NCI-H748 treated with DMSO at 0.1 percent for 48 hours (cell line): ENCODE measurements at regions not wholly inside any gene's neighbourhood (a gene's known extent, or its start where the extent isn't known, plus 50 kb on each side); places are given as distances from the start of the nearest gene placed in this dataset.
"Not testable (repeated sequence)": the region's sequence is repeated elsewhere in the genome, so short reads cannot be mapped to it uniquely, and the experiment has no call there.

Source experiments
- DNase-seq: peaks from one replicate; lab custom pipeline; 2025; lab: John Stamatoyannopoulos, UW

DNA sequence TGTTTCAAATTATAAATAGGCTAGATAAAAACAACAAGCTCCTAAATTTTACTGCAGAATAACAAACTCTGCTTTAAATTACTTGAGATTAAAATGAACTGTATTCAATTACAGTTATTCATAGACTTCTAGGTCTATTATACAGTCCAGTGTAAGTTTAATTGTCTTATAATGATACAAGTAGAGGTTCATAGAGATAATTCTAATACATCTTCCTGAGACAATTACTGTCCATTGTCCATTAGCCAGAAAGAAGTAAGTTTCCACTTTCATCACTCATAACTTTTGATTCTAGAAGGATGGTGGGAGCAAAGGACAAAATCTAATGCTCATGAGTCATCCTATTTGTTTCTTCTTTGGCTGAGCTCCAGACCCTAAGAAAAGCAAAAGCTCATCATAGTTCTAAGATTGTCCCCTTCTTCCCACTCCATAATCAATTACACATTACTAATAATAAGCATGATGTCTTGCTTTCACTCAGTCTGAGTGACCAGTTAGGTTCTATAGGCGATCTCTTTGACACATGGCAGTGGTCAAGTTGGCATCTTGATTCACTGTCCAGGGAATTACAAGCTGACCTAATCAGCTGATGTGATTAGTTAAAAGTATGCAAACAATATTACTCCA, 502.5 kb upstream of the IZUMO3 start:
- DNase-seq: no peak

DNA sequence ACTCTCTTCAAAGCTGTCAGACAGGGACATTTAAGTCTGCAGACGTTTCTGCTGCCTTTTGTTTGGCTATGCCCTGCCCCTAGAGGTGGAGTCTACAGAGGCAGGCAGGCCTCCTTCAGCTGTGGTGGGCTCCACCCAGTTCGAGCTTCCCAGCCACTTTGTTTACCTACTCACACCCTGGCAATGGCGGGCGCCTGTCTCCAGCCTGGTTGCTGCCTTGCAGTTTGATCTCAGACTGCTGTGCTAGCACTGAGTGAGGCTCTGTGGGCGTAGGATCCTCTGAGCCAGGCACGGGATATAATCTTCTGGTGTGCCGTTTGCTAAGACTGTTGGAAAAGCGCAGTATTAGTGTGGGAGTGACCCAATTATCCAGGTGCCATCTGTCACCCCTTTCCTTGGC, 499.8 kb upstream of the IZUMO3 start:
- DNase-seq: not testable (repeated sequence)

DNA sequence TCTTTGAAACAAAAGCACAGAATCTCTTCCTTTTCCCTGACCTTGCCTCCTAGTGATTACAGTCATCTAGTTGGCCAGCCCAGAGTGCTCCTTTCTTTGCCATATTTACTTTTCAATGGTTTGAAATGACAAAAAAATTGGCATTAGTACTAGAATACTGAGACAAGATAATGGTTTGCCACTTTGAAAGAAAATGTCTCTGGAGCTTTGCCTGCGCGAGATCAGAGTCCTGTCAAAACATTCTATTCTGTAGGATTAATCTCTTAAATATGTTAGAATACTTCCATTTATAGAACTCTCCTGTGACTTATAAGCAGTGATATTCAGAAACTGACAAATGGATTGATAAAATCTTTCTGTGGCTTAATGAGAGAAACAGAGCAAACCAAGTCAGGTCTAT, 484.0 kb upstream of the IZUMO3 start:
- no peak for DNase-seq

- no peak for DNase-seq
These were observed 480.0 kb upstream of the IZUMO3 start for GRCh38 chr9:25025686-25026085.

DNA sequence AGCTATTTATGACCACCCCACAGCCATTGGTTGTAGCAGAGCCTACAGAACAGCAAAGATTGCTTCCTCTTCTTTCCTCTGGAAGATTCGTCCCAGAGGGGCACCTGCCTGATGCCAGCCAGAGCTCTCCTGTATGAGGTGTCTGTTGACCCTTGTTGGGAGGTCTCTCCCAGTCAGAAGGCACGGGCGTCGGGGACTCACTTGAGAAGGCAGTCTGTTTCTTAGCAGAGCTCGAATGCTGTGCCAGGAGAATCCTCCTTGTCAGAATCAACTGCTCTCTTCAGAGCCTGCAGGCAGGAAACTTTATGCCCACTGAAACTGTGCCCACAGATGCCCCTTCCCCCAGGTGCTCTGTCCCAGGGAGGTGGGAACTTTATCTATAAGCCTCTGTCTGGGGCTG, 479.5 kb upstream of the IZUMO3 start:
- no peak for DNase-seq

GRCh38 chr9:25017779-25018178, 472.1 kb upstream of the IZUMO3 start:
- DNase-seq: no peak

DNA sequence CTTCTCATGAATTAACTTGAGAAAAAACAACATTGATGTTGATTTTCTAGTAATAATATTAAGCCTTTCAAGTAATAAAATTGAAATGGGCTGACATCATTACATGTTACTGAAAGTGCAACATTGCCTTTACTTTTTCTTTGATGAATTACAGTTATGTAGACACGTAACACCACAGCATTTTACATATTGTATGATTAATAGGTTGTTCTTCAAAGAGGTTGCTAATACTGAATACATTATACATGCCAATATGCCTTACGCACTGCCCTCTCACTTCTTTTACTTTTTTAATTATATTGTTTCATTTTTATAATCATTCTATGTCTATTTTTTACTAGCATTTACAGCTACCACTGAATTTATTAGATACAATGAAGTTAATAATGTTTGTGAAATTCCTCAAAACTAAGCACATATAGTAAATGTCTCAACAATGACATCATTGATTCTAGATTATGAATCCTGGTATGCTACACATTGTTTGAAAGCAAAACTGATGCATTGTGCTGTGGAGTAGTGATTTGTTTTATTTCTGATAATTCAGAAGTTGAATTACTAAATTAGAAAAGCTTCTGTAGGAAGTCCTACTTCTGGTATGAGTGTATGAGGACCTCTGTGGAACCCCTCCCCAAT, 464.4 kb upstream of the IZUMO3 start:
- no peak for DNase-seq

GRCh38 chr9:25003686-25004085, 458.0 kb upstream of the IZUMO3 start:
- DNase-seq: no peak

DNA sequence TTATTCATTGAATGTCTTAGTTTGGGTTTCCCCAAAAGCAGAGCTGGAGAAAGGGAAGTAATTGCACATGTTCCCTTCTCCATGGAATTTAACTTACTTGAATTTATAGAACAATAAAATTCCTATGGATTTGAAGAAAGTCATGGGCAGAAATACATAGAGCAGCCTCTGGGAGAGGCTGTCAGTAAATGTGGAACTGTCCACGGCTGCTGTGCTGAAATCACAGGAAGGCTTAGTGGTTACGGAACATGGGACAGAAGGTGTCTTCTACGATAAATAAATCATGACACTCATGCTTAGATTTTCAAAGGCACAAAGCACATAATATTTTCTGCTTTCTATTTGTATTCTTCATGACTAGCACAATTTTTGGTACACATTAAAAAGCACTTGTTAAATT, 440.6 kb upstream of the IZUMO3 start:
- no peak for DNase-seq

- not testable (repeated sequence) for DNase-seq
These were observed 425.1 kb upstream of the IZUMO3 start for GRCh38 chr9:24970780-24971179.

- DNase-seq: no peak
These were observed 416.1 kb upstream of the IZUMO3 start for GRCh38 chr9:24961762-24962161.

- DNase-seq: no peak
These were observed 407.4 kb upstream of the IZUMO3 start for GRCh38 chr9:24953070-24953469.

- DNase-seq: no peak
These were observed 393.6 kb upstream of the IZUMO3 start for GRCh38 chr9:24939109-24939850.

- DNase-seq: no peak
These were observed 390.4 kb upstream of the IZUMO3 start for GRCh38 chr9:24936117-24936516.

- DNase-seq: no peak
These were observed 387.1 kb upstream of the IZUMO3 start for GRCh38 chr9:24932785-24933184.

DNA sequence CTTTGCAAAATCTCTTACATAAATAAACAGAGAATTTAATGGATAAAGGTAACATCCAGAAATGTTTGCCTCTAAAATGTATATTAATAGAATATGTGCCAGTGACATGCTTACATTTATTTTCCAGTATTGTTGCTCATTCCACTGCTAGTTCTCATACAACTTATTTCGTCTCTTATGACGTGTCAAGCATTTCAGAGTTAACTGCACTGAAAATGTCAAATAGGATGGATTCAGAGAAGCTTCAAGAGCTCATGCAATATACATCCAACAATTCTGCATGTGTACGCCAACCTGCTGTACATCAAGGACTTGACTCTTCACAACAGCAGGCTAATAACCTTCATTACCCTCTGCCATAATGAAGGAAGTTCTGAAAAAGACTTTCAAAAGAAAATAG, 386.2 kb upstream of the IZUMO3 start:
- no peak for DNase-seq

GRCh38 chr9:24912767-24913166, 367.1 kb upstream of the IZUMO3 start:
- no peak for DNase-seq

DNA sequence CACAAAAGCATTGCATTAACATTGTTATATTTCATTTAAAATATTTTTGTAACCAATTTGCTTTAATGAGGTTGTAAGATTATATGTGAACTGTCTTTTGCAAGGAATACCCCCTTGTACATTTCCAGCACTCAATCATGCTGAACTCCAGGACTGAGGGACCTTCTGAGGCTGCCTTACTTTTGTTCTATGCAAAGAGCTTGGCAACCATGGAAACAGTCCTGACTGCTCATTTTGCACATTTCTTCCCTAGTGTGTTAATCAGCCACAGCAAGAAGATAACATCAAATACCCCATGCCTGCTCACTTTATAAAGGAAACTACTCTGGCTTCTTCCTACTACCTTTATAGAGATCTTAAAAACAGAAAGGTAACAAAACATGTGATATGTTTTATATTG, 355.6 kb upstream of the IZUMO3 start:
- DNase-seq: no peak

DNA sequence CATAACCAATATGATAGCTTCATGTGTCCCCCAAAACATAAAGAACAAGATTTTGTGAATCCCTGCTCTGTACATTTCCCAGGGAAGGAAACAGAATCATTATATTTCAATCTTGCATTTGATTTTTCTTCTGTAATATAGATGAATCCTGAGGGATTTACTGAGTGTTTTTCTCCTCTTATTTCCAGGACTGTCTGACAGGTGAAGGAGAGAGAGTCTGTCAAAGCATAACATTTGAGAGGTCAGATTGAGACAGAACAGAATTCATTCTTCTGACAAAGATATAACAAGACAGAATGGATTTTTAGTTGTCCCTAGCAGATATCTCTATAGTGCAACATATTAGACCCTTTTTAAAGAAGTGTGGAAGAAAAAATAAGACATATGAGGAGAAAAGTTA, 354.5 kb upstream of the IZUMO3 start:
- no peak for DNase-seq

- no peak for DNase-seq
These were observed 353.8 kb upstream of the IZUMO3 start for GRCh38 chr9:24899463-24899862.

DNA sequence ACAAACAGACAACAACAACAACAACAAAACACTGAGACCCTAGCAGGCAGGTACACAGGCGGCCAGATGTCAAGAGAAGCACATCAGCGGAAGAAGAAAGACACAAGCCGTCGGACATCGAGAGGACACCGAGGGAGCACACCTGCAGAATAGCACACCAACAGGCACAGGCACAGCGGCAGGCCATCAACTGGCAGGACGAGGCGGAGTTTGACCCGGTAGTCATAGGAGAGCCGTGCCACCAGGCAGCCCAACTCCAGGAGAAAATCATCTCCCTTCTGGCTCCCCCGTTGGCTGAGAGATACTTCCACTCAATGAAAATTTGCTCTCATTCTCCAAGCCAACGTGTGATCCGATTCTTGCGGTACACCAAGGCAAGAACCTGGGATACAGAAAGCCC, 352.1 kb upstream of the IZUMO3 start:
- DNase-seq: no peak

GRCh38 chr9:24881361-24881760, 335.7 kb upstream of the IZUMO3 start:
- no peak for DNase-seq

GRCh38 chr9:24879591-24879990, 333.9 kb upstream of the IZUMO3 start:
- DNase-seq: no peak
